Limb (tissue), 2 donors: ENCODE measurements at regions not wholly inside any gene's neighbourhood (a gene's known extent, or its start where the extent isn't known, plus 50 kb on each side); places are given as distances from the start of the nearest gene placed in this dataset.
"Not testable (repeated sequence)": the region's sequence is repeated elsewhere in the genome, so short reads cannot be mapped to it uniquely, and the experiment has no call there.

Experiments used
- DNase-seq, 2 donors: peaks; one replicate each; pipeline ENCODE4 v3.0.0-alpha.2; 2016; ENCODE audit errors: extremely low spot score in 2 of 2

GRCh38 chr5:7272408-7272965 lies 123.5 kb upstream of the ADCY2 start:
- DNase-seq, result no peak

- DNase-seq, result no peak
Observed at GRCh38 chr5:7274203-7274602, 121.7 kb upstream of the ADCY2 start.

GRCh38 chr5:7289634-7290033 lies 106.3 kb upstream of the ADCY2 start:
- DNase-seq, result not testable (repeated sequence)

- not testable (repeated sequence) for DNase-seq
Observed at GRCh38 chr5:7297821-7298220, 98.1 kb upstream of the ADCY2 start.

- DNase-seq, result not testable (repeated sequence)
Observed at GRCh38 chr5:7299731-7300130, 96.2 kb upstream of the ADCY2 start.

GRCh38 chr5:7305000-7305674 lies 90.8 kb upstream of the ADCY2 start:
- DNase-seq, result not testable (repeated sequence)

- not testable (repeated sequence) for DNase-seq
Observed at GRCh38 chr5:7306556-7306955, 89.4 kb upstream of the ADCY2 start.

GRCh38 chr5:7307709-7308108 lies 88.2 kb upstream of the ADCY2 start:
- DNase-seq, result not testable (repeated sequence)

- DNase-seq, result not testable (repeated sequence)
Observed at GRCh38 chr5:7309715-7310114, 86.2 kb upstream of the ADCY2 start.

GRCh38 chr5:7310656-7311055 lies 85.3 kb upstream of the ADCY2 start:
- DNase-seq, result not testable (repeated sequence)

GRCh38 chr5:7315118-7315517 lies 80.8 kb upstream of the ADCY2 start:
- DNase-seq, result no peak

GRCh38 chr5:7317751-7318150 lies 78.2 kb upstream of the ADCY2 start:
- DNase-seq, result no peak

GRCh38 chr5:7320701-7321301 lies 75.1 kb upstream of the ADCY2 start:
- DNase-seq, result no peak

- no peak for DNase-seq
Observed at GRCh38 chr5:7321724-7322123, 74.2 kb upstream of the ADCY2 start.

GRCh38 chr5:7324919-7325318 lies 71.0 kb upstream of the ADCY2 start:
- DNase-seq, result no peak

GRCh38 chr5:7325975-7326913 lies 69.7 kb upstream of the ADCY2 start:
- no peak for DNase-seq

GRCh38 chr5:7329141-7329540 lies 66.8 kb upstream of the ADCY2 start:
- DNase-seq, result no peak

- no peak for DNase-seq
Observed at GRCh38 chr5:7329712-7330111, 66.2 kb upstream of the ADCY2 start.

- DNase-seq, result no peak
Observed at GRCh38 chr5:7330256-7330655, 65.7 kb upstream of the ADCY2 start.

GRCh38 chr5:7331131-7331530 lies 64.8 kb upstream of the ADCY2 start:
- no peak for DNase-seq
